SK-N-SH treated with all-trans-retinoic acid at 6 μM for 48 hours (cell line): ENCODE measurements at regions not wholly inside any gene's neighbourhood (a gene's known extent, or its start where the extent isn't known, plus 50 kb on each side); places are given as distances from the start of the nearest gene placed in this dataset.

Experiments
- RARB ChIP-seq: fragments of 250-450 bp; sonication (Bioruptor Pico); IDR thresholded peaks from 2 replicates; pipeline ENCODE4 v1.8.0; 2021; ENCODE audit warnings: mild to moderate bottlenecking, moderate library complexity
- SNAI2 ChIP-seq: fragments of 250-450 bp; sonication (Bioruptor Pico); IDR thresholded peaks from 2 replicates; pipeline ENCODE4 v1.5.0; 2020; ENCODE audit warnings: mild to moderate bottlenecking, moderate library complexity
- ZC3H10 ChIP-seq: fragments of 250-450 bp; sonication (Bioruptor Pico); IDR thresholded peaks from 2 replicates; pipeline ENCODE4 v1.5.1; 2021; ENCODE audit warnings: mild to moderate bottlenecking, moderate library complexity
- ZNF70 ChIP-seq: fragments of 450-650 bp; formaldehyde crosslinking; IDR thresholded peaks from 2 replicates; pipeline ENCODE4 v1.5.0; 2020; ENCODE audit warnings: mild to moderate bottlenecking, moderate library complexity
- TF ChIP-seq, protein P1 (sequence below): fragments of 250-450 bp; sonication (Bioruptor Pico); IDR thresholded peaks from 2 replicates; pipeline ENCODE4 v1.5.0; 2020; ENCODE audit warnings: mild to moderate bottlenecking, moderate library complexity
- TF ChIP-seq, protein P2 (sequence below): fragments of 250-450 bp; sonication (Bioruptor Pico); IDR thresholded peaks from 2 replicates; pipeline ENCODE4 v1.8.0; 2020; ENCODE audit warnings: mild to moderate bottlenecking, moderate library complexity, borderline replicate concordance
- TF ChIP-seq, protein P3 (sequence below): fragments of 250-450 bp; sonication (Bioruptor Pico); IDR thresholded peaks from 2 replicates; pipeline ENCODE4 v1.5.1; 2020; ENCODE audit warnings: low read depth, mild to moderate bottlenecking, moderate library complexity

DNA sequence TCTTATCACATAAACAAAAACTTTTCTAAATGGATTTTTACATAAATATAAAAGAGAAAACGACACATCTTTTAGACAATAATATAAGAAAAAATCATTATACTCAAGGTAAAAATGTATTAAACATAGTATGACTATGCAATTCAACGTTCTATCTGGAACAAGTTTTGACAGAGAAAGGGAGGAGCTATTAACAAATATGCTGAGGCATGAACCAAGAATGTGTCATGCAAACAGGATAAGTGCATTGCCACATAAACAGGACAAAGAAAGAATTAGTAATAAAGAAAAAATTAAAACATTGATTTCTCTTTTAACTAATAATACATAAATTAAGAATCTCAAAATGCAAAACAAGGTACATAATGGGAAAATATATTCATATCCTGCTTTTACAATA lies 1353.4 kb upstream of the GJE1 start:
- TF ChIP-seq, protein P1, sequence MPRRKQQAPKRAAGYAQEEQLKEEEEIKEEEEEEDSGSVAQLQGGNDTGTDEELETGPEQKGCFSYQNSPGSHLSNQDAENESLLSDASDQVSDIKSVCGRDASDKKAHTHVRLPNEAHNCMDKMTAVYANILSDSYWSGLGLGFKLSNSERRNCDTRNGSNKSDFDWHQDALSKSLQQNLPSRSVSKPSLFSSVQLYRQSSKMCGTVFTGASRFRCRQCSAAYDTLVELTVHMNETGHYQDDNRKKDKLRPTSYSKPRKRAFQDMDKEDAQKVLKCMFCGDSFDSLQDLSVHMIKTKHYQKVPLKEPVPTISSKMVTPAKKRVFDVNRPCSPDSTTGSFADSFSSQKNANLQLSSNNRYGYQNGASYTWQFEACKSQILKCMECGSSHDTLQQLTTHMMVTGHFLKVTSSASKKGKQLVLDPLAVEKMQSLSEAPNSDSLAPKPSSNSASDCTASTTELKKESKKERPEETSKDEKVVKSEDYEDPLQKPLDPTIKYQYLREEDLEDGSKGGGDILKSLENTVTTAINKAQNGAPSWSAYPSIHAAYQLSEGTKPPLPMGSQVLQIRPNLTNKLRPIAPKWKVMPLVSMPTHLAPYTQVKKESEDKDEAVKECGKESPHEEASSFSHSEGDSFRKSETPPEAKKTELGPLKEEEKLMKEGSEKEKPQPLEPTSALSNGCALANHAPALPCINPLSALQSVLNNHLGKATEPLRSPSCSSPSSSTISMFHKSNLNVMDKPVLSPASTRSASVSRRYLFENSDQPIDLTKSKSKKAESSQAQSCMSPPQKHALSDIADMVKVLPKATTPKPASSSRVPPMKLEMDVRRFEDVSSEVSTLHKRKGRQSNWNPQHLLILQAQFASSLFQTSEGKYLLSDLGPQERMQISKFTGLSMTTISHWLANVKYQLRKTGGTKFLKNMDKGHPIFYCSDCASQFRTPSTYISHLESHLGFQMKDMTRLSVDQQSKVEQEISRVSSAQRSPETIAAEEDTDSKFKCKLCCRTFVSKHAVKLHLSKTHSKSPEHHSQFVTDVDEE, result no peak
- TF ChIP-seq SNAI2 (CRISPR knock-in tag) (no peak), RARB (CRISPR knock-in tag) (no peak), ZNF70 (no peak), ZC3H10 (CRISPR knock-in tag) (no peak)
- TF ChIP-seq, protein P2, sequence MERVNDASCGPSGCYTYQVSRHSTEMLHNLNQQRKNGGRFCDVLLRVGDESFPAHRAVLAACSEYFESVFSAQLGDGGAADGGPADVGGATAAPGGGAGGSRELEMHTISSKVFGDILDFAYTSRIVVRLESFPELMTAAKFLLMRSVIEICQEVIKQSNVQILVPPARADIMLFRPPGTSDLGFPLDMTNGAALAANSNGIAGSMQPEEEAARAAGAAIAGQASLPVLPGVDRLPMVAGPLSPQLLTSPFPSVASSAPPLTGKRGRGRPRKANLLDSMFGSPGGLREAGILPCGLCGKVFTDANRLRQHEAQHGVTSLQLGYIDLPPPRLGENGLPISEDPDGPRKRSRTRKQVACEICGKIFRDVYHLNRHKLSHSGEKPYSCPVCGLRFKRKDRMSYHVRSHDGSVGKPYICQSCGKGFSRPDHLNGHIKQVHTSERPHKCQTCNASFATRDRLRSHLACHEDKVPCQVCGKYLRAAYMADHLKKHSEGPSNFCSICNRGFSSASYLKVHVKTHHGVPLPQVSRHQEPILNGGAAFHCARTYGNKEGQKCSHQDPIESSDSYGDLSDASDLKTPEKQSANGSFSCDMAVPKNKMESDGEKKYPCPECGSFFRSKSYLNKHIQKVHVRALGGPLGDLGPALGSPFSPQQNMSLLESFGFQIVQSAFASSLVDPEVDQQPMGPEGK (CRISPR knock-in tag), result no peak
- TF ChIP-seq, protein P3, sequence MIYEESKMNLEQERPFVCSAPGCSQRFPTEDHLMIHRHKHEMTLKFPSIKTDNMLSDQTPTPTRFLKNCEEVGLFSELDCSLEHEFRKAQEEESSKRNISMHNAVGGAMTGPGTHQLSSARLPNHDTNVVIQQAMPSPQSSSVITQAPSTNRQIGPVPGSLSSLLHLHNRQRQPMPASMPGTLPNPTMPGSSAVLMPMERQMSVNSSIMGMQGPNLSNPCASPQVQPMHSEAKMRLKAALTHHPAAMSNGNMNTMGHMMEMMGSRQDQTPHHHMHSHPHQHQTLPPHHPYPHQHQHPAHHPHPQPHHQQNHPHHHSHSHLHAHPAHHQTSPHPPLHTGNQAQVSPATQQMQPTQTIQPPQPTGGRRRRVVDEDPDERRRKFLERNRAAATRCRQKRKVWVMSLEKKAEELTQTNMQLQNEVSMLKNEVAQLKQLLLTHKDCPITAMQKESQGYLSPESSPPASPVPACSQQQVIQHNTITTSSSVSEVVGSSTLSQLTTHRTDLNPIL (CRISPR knock-in tag), result no peak
